T-helper 1 cell treated with Interleukin-12 subunit alpha and Interleukin-12 subunit beta and Interleukin-4 antibody, amounts not matched to agents 30 ng/mL and 1 ng/mL, for 36 hours (primary cell): ENCODE measurements at regions not wholly inside any gene's neighbourhood (a gene's known extent, or its start where the extent isn't known, plus 50 kb on each side); places are given as distances from the start of the nearest gene placed in this dataset.

Experiments
- intact Hi-C: fragments of 100-400 bp; cut with micrococcal nuclease; formaldehyde crosslinking; loops from one replicate; pipeline ENCODE4 v1.15.1; 2024

DNA sequence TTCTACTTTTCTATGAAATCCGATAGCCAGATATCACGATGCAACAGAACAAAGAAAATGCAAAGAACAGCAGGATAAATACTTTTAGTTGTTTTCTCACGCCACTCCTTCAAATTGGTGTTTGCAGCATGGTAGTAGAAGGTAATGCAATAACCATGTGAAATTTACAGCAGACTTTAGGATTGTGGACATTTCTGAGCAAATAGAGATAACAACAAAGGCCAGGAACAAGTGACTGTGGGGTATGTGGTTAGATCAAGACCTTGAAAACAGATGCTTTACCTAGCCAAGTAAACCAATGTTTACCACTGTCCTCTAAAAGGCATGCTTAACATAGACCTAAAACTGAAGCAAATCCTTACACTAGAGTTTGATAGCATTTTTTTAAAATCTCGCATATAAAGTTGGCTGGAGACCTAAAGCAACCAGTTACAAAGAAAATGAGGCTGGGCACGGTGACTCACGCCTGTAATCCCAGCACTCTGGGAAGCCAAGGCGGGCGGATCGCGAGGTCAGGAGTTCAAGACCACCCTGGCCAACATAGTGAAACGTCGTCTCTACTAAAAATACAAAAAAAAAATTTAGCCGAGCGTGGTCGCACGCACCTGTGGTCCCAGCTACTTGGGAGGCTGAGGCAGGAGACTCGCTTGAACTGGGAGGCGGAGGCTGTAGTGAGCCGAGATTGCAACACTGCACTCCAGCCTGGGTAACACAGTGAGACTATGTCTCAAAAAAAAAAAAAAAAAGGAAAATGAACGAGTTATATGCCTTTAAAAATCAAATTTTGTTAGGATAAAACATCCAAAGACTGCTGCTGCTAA lies 123.2 kb upstream of the FOXN3 start:
- intact Hi-C loops, result no loop called here

- intact Hi-C loops, result no loop called here
These were observed 120.9 kb upstream of the FOXN3 start for GRCh38 chr14:89537911-89538310.

GRCh38 chr14:89534902-89535685 lies 118.1 kb upstream of the FOXN3 start:
- intact Hi-C loops, result no loop called here

GRCh38 chr14:89533766-89534165 lies 116.7 kb upstream of the FOXN3 start:
- intact Hi-C loops, result no loop called here

DNA sequence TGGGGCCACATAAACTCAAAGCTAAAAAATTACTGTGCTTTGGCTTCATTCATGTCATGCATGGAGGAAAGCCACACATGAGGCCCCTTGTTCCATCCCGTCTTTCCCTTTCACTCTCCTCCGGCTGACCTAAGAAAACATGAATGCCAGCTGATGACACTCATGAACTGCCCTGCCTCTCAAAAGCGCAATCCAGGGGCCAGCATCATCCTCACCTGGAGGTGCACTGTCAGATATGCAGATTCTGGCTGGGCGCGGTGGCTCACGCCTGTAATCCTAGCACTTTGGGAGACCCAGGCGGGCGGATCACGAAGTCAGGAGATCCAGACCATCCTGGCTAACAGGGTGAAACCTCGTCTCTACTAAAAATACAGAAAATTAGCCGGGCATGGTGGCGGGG lies 116.1 kb upstream of the FOXN3 start:
- intact Hi-C loops, result no loop called here

GRCh38 chr14:89531661-89532335 lies 114.8 kb upstream of the FOXN3 start:
- intact Hi-C loops, result no loop called here

DNA sequence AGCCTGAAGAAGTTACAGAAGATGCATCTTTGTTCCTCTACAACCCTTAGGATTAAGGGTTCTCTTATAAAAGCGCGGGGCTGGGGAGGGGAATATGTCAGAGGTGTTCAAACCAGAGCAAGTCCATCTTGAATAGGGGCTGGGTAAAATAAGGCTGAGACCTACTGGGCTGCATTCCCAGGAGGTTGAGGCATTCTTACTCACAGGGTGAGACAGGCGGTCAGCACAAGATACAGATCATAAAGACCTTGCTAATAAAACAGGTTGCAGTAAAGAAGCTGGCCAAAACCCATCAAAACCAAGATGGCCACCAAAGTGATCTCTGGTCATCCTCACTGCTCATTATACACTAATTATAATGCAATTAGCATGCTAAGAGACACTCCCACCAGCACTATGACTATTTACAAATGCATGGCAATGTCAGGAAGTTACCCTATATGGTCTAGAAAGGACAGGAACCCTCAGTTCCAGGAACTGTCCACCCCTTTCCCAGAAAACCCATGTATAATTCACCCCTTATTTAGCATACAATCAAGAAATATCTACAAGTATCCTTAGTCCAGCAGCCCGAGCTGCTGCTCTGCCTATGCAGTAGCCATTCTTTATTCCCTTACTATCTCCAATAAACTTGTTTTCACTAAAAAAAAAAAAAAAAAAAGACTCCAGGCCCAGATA lies 108.1 kb upstream of the FOXN3 start:
- intact Hi-C loops, result no loop called here

DNA sequence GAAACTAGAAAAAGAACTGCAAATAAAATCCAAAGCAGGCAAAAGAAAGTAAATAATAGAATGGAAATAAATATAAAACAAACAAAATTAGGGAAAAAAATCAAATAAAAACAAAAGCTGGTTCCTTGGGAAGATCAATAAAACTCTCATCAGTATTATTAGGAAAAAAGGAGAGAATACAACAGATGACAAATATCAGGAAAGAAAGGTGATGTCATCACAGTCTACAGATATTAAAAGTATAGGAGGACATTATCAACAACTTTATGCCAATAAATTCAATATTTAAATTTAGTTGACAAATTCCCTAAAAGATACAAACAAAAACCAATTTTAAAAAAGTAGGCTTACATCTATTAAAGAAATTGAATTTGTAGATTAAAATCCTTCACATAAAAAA lies 107.4 kb upstream of the FOXN3 start:
- intact Hi-C loops, result no loop called here

GRCh38 chr14:89521988-89522387 lies 105.0 kb upstream of the FOXN3 start:
- intact Hi-C loops, result no loop called here

- intact Hi-C loops, result no loop called here
These were observed 102.0 kb upstream of the FOXN3 start for GRCh38 chr14:89519040-89519439.

DNA sequence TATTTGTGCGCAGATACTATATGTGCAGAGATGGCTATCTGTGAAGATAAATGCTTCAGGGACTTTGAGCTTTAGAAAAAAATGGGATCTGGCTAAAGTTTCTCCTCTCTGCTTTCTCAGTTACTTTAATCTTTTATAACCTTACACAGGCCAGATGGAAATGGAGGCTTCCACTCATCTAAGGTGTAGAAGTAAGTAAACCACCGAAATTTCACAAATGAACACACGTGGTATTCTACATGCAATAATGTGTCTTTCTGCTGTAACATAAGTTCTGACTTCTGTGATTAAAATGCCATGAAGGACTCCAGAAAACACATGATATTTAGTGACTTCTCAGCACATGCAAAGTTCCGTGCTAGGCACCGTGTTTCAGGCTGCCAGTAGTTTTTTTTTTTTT lies 99.1 kb upstream of the FOXN3 start:
- intact Hi-C loops, result no loop called here

- intact Hi-C loops, result no loop called here
These were observed 97.6 kb upstream of the FOXN3 start for GRCh38 chr14:89514601-89515000.

DNA sequence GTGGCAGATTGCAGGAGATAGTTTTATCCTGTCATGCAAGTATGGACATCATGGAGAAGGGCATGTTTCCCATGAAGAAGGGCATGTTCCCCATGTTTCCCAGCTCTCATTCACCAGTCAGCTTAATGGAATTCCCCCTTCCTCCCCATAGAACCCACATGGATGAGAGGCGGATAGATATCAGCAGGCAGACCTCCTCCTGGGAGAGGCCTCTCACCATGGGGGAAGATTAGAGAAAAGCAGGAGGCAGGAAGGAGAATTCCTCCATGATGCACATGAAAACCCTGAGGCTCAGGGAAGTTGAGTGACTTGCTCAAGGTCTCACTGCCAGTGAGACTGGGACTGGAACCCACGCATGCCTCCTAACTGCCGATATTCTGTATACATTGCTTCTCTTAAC lies 92.9 kb upstream of the FOXN3 start:
- intact Hi-C loops, result loop anchor here (1.0 to 10.0 kb wide), 8 partner anchors 79 to 335 kb away; no protein-coding TSS in a partner anchor

- intact Hi-C loops, result loop anchor here (10.0 kb wide), 1 partner anchor 334 kb away; no protein-coding TSS in a partner anchor
These were observed 91.8 kb upstream of the FOXN3 start for GRCh38 chr14:89508863-89509262.

DNA sequence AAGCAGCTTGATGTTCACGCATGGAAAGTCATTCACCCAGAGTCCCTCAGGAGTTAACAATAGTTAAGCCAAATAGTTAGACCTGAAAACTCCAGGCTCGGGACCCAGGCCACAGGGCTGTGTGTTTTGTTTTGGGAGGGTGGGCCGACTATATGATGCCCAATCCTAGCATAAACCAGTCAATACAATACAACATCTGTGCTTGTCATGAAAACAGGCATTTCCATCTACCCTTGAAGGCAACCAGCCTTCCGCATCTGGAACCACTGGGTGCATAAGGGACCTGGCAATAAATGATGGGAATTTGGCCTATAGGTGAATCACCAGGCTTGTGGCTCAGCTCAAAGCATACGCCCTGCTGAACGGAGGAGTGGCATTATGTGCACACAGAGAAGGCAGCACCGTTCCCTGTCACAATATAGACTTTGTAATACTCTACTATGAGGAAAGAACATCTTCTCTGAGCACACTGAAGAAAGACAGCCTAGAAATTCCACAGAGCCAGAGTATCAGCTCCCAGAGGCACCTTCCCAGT lies 91.0 kb upstream of the FOXN3 start:
- intact Hi-C loops, result loop anchor here (10.0 kb wide), 1 partner anchor 333 kb away; no protein-coding TSS in a partner anchor

GRCh38 chr14:89507521-89507920 lies 90.5 kb upstream of the FOXN3 start:
- intact Hi-C loops, result loop anchor here (10.0 kb wide), 1 partner anchor 333 kb away; no protein-coding TSS in a partner anchor

DNA sequence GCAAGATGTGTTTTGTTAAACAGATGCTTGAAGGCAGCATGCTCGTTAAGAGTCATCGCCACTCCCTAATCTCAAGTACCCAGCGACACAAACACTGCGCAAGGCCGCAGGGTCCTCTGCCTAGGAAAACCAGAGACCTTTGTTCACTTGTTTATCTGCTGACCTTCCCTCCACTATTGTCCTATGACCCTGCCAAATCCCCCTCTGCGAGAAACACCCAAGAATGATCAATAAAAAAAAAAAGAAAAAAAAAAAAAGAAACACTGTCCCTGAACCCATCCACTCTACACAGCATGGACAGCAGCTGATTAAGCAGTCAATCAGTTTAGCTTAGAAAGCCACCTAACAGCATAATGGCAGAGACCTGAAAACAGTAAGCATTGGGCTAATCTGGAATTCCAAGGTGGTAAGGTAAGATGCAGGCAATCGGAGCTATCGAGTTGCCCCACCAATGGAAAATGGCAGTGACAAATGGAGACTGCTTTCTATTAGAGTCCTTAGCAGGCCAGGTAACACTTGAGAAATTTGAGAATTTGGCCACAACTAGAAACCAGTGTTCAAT lies 89.9 kb upstream of the FOXN3 start:
- intact Hi-C loops, result loop anchor here (10.0 kb wide), 1 partner anchor 332 kb away; no protein-coding TSS in a partner anchor

DNA sequence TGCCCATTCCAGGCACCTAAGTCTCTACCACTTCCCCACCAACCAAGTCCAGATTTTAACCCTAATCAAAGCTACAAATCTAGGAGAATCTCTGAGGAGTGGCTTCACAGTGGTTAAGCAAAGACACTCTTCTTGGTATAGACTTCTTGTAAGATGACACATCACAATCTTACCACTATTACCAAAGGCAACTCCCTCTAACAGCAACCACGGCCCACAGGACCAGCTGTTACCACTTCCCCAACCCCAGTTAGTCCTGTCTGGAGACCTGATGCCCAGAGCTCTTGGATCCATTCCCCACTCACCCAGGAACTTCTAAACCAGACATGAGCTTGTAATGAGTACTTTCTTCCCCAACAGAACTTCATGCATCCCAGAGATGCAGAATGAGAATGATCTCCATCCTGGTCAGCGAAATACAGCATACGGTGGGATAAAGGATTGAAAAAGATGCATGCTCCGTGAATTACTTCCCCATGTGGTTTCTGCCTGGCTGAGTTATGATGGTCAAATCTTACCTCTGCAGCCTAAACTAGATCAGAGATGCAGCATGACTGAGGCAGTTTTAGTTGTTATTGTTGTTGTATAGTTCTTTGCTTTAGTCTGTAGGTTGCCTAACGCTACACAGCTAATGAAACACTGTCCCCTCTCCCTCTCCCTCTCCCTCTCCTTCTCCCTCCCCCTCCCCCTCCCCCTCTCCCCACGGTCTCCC lies 87.7 kb upstream of the FOXN3 start:
- intact Hi-C loops, result loop anchor here (10.0 kb wide), 1 partner anchor 330 kb away; no protein-coding TSS in a partner anchor

- intact Hi-C loops, result loop anchor here (10.0 kb wide), 1 partner anchor 329 kb away; no protein-coding TSS in a partner anchor
These were observed 87.1 kb upstream of the FOXN3 start for GRCh38 chr14:89504091-89504490.
